ENCODE measurements at regions not wholly inside any gene's neighbourhood (a gene's known extent, or its start where the extent isn't known, plus 50 kb on each side); places are given as distances from the start of the nearest gene placed in this dataset.

DNA sequence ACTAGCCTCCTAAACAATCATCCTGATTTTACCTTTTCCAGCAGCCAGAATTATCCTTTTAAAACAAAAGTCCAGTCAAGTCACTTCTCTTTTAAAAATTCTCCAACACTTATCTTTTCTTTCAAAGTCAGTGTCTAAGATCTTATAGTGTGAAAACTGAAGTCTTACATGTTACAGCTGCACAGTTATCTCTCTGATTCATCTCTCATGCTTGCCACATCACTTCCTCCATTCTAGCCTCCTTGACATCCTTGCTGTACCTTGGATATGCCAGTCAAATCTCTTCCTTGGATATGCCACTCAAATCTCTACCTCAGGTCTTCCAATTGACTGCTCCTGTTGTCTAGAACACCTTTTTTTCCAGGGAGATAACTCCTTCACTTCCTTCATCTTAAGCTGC lies 361.7 kb upstream of the FTMT start:
- no peaks in the 10 kb centered on the region for H3K9me3 ChIP-seq (ENCODE audit: low read length)
- no peaks in the 10 kb centered on the region for H3K4me1 ChIP-seq (ENCODE audit: insufficient read depth, low read length)
- no peaks in the 10 kb centered on the region for H3K27me3 ChIP-seq (ENCODE audit: insufficient read depth, low read length)
- no peaks in the 10 kb centered on the region for H3K36me3 ChIP-seq (ENCODE audit: insufficient read depth, low read length)
- H2AFZ ChIP-seq (ENCODE audit: low read depth, low read length), result no peak overlapping the region
- H3K4me3 ChIP-seq (ENCODE audit: low read length), result no peak overlapping the region

DNA sequence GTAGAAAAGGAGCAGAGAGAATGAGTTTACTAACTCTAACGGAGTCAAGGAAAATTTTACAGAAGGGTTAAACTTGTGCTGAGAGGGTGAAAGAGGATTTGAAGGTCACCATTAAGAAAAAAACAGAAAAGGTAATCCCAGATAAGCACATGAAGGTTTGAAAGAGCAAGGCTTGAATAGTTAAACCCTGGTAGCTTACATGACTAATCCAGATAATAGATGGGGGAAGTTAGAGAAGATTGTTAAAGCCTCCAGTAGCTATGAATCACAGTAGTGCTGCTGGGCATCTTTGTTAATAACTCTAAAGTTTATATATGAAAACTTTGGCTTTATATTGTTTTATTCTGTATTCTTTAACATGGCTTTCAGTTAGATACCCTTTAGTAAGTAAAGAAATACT lies 354.5 kb upstream of the FTMT start:
- no peak overlapping the region for H3K4me3 ChIP-seq (ENCODE audit: low read length)
- H3K36me3 ChIP-seq (ENCODE audit: insufficient read depth, low read length), result no peaks in the 10 kb centered on the region
- H3K9me3 ChIP-seq (ENCODE audit: low read length), result no peaks in the 10 kb centered on the region
- peaks cover 15% of the 10 kb centered on the region for H3K4me1 ChIP-seq (ENCODE audit: insufficient read depth, low read length)
- H3K27me3 ChIP-seq (ENCODE audit: insufficient read depth, low read length), result no peaks in the 10 kb centered on the region
- H2AFZ ChIP-seq (ENCODE audit: low read depth, low read length), result no peak overlapping the region

DNA sequence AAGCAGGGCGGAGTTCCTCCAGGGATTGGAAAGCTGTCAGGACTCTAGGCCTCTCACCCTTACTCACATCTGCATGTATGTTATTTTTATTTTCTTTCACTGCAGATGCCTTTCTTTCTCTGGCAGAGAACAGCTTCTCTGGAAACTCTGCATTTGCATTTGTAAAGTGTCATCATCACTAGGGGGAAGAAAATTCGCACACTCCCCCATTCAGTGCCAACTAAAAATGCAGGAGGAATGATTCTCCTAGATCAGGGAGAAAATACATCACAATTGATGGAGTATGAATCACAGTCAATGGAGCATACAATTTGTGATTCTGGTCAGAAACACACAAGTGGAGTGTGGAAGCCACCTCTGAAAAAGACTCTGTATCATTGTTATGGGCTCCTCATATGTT lies 351.4 kb upstream of the FTMT start:
- Histone ChIP-seq H3K4me1 (ENCODE audit: insufficient read depth, low read length) (peaks cover 15% of the 10 kb centered on the region), H3K27me3 (ENCODE audit: insufficient read depth, low read length) (no peaks in the 10 kb centered on the region), H2AFZ (ENCODE audit: low read depth, low read length) (peak overlapping the region; percentile 34)

DNA sequence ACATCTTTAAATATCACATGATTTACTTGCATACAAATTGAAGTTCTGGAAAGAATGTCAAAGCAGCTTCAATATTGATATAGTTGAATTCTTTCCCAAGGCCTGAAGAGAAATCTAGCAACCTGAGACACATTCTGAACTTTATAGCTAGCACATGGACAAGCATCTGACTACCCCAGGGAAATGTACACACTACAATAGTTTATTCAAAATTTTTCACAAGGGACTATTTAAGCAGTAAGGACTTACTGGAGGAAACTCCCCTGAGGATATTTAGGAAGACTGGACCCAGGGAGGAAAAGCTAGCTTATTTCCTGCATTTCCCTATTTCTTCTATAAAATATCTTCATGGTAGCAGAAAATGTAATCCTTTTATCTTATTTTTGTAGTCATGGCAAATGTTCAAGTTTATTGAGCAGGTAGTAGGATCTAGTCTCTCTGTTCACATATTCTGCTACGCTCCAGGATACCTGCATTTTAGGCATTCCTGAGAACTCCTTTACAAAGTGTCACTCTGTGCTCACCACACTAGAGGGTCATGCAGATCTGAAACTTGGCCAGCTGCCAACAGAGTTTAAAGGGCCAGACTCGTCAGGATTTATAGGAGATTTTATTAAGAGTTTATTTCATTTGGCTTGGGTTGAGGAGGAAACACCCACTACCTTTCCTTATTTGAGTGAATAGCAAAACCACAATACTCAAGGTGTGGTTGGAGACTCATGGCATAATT lies 348.4 kb upstream of the FTMT start:
- H3K36me3 ChIP-seq (ENCODE audit: insufficient read depth, low read length), result no peaks in the 10 kb centered on the region
- peaks cover 15% of the 10 kb centered on the region for H3K4me1 ChIP-seq (ENCODE audit: insufficient read depth, low read length)
- H3K9me3 ChIP-seq (ENCODE audit: low read length), result no peaks in the 10 kb centered on the region
- no peak overlapping the region for H2AFZ ChIP-seq (ENCODE audit: low read depth, low read length)
- H3K4me3 ChIP-seq (ENCODE audit: low read length), result no peak overlapping the region
- H3K27me3 ChIP-seq (ENCODE audit: insufficient read depth, low read length), result no peaks in the 10 kb centered on the region

More for the DNA sequence above, 351.4 kb upstream of the FTMT start:
- H3K4me3 ChIP-seq (ENCODE audit: low read length), result no peak overlapping the region
- H3K36me3 ChIP-seq (ENCODE audit: insufficient read depth, low read length), result no peaks in the 10 kb centered on the region
- H3K9me3 ChIP-seq (ENCODE audit: low read length), result no peaks in the 10 kb centered on the region

DNA sequence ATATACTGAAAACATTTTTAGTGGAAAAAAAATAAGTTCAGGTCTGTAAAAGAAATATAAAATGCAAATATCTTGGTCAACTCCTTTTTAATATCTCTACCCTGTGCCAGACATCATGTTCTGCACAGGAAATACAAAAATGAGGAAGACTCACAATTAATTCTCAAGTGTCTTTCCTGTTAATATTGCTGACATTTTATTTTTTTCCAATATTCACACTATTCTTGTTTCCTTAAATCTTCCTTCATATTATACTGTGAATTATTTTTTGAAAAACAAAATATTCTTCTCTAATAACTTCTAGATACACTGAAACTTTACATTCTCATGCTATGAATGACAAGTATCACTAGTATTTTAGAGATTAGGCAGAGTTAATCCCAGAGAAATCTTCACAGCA lies 334.7 kb upstream of the FTMT start:
- no peaks in the 10 kb centered on the region for H3K27me3 ChIP-seq (ENCODE audit: insufficient read depth, low read length)
- no peaks in the 10 kb centered on the region for H3K36me3 ChIP-seq (ENCODE audit: insufficient read depth, low read length)
- no peak overlapping the region for H2AFZ ChIP-seq (ENCODE audit: low read depth, low read length)
- H3K9me3 ChIP-seq (ENCODE audit: low read length), result no peaks in the 10 kb centered on the region
- no peak overlapping the region for H3K4me3 ChIP-seq (ENCODE audit: low read length)
- no peaks in the 10 kb centered on the region for H3K4me1 ChIP-seq (ENCODE audit: insufficient read depth, low read length)

DNA sequence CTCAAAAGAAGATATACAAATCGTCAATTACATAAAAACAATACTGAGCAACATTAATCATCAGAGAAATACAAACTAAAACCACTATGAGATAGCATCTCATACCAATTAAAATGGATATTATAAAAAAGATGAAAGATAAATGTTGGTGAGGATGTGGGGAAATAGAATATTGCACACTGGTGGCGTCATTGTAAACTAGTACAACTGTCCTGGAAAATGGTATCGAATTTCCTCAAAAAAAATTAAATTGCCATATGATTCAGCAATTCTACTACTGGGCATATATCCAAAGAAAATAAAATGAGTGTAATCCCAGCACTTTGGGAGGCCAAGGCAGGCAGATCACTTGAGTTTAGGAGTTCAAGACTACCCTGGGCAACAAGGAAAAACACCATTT lies 326.0 kb upstream of the FTMT start:
- no peaks in the 10 kb centered on the region for H3K4me1 ChIP-seq (ENCODE audit: insufficient read depth, low read length)
- no peak overlapping the region for H3K4me3 ChIP-seq (ENCODE audit: low read length)
- H3K9me3 ChIP-seq (ENCODE audit: low read length), result no peaks in the 10 kb centered on the region
- no peaks in the 10 kb centered on the region for H3K27me3 ChIP-seq (ENCODE audit: insufficient read depth, low read length)
- no peak overlapping the region for H2AFZ ChIP-seq (ENCODE audit: low read depth, low read length)
- H3K36me3 ChIP-seq (ENCODE audit: insufficient read depth, low read length), result no peaks in the 10 kb centered on the region

DNA sequence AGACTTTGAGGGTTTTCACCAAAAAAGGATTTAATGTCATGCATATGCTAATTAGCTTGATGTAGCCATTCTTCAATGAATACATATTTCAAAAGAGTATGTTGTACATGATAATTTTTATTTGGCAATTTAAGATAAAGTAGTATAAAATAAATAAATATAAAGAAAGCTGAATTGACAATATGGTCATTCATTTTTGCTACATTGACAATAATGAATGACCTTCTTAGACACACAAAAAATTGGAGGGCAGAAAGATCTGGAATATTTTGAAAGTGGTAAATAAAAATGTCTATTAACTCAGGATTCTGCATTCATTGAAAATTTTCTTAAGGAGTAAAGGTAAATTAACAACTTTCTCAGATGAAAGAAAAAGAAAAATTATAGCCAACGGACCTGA lies 324.8 kb upstream of the FTMT start:
- Histone ChIP-seq H3K9me3 (ENCODE audit: low read length) (no peaks in the 10 kb centered on the region), H3K27me3 (ENCODE audit: insufficient read depth, low read length) (no peaks in the 10 kb centered on the region), H3K4me1 (ENCODE audit: insufficient read depth, low read length) (no peaks in the 10 kb centered on the region), H3K4me3 (ENCODE audit: low read length) (no peak overlapping the region), H2AFZ (ENCODE audit: low read depth, low read length) (no peak overlapping the region), H3K36me3 (ENCODE audit: insufficient read depth, low read length) (no peaks in the 10 kb centered on the region)

DNA sequence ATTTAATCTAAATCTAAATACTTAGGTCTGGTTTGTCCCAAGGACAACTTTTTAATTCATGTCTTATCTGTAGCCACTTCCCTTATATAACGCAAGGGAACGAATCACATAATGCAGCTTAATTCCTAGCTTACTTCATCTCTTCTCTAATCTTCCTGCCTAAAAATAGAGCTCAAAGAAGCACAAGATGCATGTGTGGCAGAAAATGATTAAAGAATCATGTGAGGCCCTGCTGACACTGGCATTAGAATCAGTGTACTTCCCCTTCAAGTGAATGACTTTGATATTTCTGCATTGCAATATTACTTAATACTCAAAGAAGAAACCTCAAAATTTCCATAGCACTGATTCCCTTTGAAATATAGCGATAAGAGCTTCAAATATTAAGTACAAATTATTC lies 317.9 kb upstream of the FTMT start:
- Histone ChIP-seq H3K9me3 (ENCODE audit: low read length) (no peaks in the 10 kb centered on the region), H3K4me1 (ENCODE audit: insufficient read depth, low read length) (no peaks in the 10 kb centered on the region), H3K36me3 (ENCODE audit: insufficient read depth, low read length) (no peaks in the 10 kb centered on the region), H3K27me3 (ENCODE audit: insufficient read depth, low read length) (no peaks in the 10 kb centered on the region), H2AFZ (ENCODE audit: low read depth, low read length) (no peak overlapping the region), H3K4me3 (ENCODE audit: low read length) (no peak overlapping the region)

DNA sequence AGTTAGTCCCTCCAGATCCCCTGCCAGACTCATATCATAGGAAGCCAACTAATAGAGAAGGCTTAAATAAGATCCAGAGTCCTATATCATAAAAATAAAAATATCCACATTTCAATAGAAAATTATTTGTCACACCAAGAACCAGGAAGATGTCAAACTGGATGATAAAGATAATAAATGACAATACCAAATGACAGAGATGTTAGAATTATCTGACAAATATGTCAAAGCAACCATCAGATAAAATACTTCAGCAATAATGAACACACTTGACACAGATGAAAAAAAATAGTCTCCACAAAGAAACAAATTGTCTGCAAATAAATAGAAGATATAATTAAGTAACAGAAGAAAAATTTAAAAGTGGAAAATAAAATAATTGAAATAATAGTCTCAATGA lies 300.7 kb upstream of the FTMT start:
- Histone ChIP-seq H3K27me3 (ENCODE audit: insufficient read depth, low read length) (no peaks in the 10 kb centered on the region), H3K9me3 (ENCODE audit: low read length) (no peaks in the 10 kb centered on the region), H3K4me1 (ENCODE audit: insufficient read depth, low read length) (no peaks in the 10 kb centered on the region), H3K36me3 (ENCODE audit: insufficient read depth, low read length) (no peaks in the 10 kb centered on the region), H3K4me3 (ENCODE audit: low read length) (no peak overlapping the region), H2AFZ (ENCODE audit: low read depth, low read length) (no peak overlapping the region)

DNA sequence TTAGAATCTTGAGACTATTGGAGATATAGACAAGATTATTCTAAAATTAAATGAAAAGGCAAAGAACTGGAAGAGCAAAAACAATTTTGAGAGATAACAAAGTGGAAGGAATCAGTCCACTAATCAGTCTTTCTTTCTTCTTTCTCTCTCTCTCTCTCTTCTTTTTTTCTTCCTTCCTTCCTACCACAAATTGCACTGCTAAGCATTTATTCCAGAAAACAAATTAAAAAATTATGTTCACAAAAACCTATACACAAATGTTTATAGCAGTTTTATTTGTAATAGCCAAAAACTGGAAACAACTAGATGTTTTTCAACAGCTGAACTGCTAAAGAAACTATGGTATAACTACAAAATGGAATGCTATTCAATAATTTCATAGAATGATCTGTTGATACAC lies 291.9 kb upstream of the FTMT start:
- no peak overlapping the region for H3K4me3 ChIP-seq (ENCODE audit: low read length)
- H3K36me3 ChIP-seq (ENCODE audit: insufficient read depth, low read length), result no peaks in the 10 kb centered on the region
- H3K4me1 ChIP-seq (ENCODE audit: insufficient read depth, low read length), result no peaks in the 10 kb centered on the region
- H2AFZ ChIP-seq (ENCODE audit: low read depth, low read length), result no peak overlapping the region
- no peaks in the 10 kb centered on the region for H3K9me3 ChIP-seq (ENCODE audit: low read length)
- no peaks in the 10 kb centered on the region for H3K27me3 ChIP-seq (ENCODE audit: insufficient read depth, low read length)

DNA sequence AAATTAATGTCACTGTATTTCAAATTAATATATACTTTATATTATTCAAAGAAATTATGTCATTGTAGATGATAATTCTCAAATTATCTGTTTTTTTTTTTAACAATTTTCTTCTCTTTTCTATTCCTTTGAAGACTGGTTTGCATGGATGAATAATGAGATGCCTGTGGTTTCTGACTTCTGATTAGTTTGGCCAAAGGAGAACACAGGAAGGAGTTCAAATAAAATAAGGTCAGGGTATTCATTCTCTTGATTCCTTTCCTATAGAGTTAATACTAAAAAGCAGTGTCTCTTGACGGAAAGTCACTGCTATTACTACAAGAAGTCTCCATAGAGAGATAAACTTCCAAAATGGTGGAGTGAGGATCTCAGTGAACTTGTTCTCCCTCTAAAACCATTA lies 279.6 kb upstream of the FTMT start:
- Histone ChIP-seq H3K4me3 (ENCODE audit: low read length) (no peak overlapping the region), H3K4me1 (ENCODE audit: insufficient read depth, low read length) (no peaks in the 10 kb centered on the region), H2AFZ (ENCODE audit: low read depth, low read length) (no peak overlapping the region), H3K9me3 (ENCODE audit: low read length) (no peaks in the 10 kb centered on the region), H3K27me3 (ENCODE audit: insufficient read depth, low read length) (no peaks in the 10 kb centered on the region), H3K36me3 (ENCODE audit: insufficient read depth, low read length) (no peaks in the 10 kb centered on the region)

DNA sequence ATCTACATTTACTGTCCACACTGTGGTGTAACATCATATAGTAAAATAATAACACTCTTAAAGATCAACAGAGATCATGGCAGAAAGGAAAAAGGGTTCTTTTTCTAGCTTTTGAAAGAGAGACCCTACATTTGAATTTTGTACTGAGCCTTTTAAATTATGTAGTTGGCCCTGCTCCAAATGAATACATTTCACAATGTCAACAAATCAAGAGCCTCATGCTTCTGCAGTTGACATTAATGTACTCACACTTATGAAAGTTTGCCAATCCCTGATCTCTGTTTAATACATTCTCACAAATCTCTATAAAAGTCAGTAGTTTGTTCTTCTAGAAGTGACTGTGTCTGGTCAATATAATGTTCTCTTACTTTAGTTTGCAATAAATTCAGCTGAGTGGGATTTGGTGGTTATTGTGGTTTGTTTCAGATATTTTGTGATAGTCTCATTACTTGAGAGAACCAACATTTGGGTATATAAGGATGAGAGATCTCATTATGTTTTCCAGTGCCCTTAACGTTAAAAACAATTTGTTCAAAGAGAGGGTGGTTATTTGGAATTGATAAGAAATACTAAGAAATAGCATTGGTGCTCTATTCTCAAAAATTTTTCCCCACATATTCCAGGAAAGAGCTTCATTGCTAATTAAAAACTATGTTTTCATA lies 277.8 kb upstream of the FTMT start:
- Histone ChIP-seq H3K4me3 (ENCODE audit: low read length) (no peak overlapping the region), H3K36me3 (ENCODE audit: insufficient read depth, low read length) (no peaks in the 10 kb centered on the region), H2AFZ (ENCODE audit: low read depth, low read length) (no peak overlapping the region), H3K27me3 (ENCODE audit: insufficient read depth, low read length) (no peaks in the 10 kb centered on the region), H3K4me1 (ENCODE audit: insufficient read depth, low read length) (no peaks in the 10 kb centered on the region), H3K9me3 (ENCODE audit: low read length) (no peaks in the 10 kb centered on the region)

DNA sequence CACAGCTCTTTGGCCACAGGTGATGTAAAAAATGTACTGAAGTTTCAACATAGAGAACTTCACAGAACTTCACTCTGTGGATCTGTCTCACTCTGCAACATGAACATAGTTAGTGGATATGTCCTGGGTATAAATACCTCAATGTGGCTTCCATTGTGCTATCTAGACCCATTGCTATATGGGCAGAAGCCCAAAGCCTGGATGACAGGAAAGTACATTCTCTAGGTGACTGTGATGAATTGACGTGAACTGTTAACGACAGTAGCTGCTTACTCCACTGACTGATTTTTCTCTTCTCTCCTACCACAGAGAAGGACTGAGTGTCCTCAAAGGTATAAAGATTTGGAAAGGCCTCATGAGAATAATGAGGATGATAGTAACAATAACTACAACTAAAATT lies 270.1 kb upstream of the FTMT start:
- no peak overlapping the region for H2AFZ ChIP-seq (ENCODE audit: low read depth, low read length)
- no peaks in the 10 kb centered on the region for H3K9me3 ChIP-seq (ENCODE audit: low read length)
- H3K36me3 ChIP-seq (ENCODE audit: insufficient read depth, low read length), result no peaks in the 10 kb centered on the region
- no peaks in the 10 kb centered on the region for H3K27me3 ChIP-seq (ENCODE audit: insufficient read depth, low read length)
- no peaks in the 10 kb centered on the region for H3K4me1 ChIP-seq (ENCODE audit: insufficient read depth, low read length)
- H3K4me3 ChIP-seq (ENCODE audit: low read length), result no peak overlapping the region

DNA sequence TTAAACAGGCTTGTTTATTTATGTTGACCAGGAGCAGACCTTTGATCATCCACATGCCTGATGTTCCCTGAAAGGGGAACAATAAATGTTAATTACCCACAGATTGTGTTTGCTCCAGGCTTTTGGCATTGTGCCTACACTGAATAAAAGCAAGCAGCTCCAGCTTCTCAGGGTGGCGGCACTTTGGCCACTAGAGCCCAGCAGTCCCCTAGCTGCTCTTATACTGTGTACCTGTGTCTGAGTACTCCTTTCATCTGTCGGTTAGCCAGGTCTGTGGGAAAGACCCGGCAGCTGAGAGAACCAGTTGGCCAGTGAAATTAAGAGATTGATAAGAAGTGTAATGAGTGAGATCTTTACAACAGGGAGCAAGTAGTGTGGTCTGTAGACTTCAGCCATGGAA lies 254.8 kb upstream of the FTMT start:
- Histone ChIP-seq H2AFZ (ENCODE audit: low read depth, low read length) (no peak overlapping the region), H3K4me3 (ENCODE audit: low read length) (no peak overlapping the region), H3K4me1 (ENCODE audit: insufficient read depth, low read length) (no peaks in the 10 kb centered on the region)

More for the DNA sequence above, 254.8 kb upstream of the FTMT start:
- Histone ChIP-seq H3K36me3 (ENCODE audit: insufficient read depth, low read length) (no peaks in the 10 kb centered on the region), H3K9me3 (ENCODE audit: low read length) (no peaks in the 10 kb centered on the region), H3K27me3 (ENCODE audit: insufficient read depth, low read length) (no peaks in the 10 kb centered on the region)
